ENCODE measurements at regions not wholly inside any gene's neighbourhood (a gene's known extent, or its start where the extent isn't known, plus 50 kb on each side); places are given as distances from the start of the nearest gene placed in this dataset.

DNA sequence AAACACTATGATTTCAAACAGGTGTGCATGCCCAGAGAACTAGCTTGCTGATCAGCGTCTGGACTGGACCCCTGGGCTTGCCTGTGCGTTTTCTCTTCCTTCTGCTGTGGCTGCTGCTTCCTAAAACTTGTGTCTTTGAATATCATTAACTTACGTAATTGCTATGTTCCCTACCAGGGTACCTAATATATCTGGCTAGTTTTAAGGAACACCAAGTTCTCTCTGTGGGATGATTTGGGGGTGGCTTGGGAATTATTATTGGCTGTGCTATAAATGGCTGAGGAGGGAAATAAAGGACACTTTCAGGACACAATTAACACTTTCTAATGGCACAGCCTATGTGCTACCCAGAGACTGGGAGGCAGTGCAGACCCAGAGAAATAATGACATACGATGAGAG, 606.0 kb upstream of the RBFOX1 start:
- TF ChIP-seq, protein P1, sequence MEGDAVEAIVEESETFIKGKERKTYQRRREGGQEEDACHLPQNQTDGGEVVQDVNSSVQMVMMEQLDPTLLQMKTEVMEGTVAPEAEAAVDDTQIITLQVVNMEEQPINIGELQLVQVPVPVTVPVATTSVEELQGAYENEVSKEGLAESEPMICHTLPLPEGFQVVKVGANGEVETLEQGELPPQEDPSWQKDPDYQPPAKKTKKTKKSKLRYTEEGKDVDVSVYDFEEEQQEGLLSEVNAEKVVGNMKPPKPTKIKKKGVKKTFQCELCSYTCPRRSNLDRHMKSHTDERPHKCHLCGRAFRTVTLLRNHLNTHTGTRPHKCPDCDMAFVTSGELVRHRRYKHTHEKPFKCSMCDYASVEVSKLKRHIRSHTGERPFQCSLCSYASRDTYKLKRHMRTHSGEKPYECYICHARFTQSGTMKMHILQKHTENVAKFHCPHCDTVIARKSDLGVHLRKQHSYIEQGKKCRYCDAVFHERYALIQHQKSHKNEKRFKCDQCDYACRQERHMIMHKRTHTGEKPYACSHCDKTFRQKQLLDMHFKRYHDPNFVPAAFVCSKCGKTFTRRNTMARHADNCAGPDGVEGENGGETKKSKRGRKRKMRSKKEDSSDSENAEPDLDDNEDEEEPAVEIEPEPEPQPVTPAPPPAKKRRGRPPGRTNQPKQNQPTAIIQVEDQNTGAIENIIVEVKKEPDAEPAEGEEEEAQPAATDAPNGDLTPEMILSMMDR (IDR thresholded peaks at IDR 0.05), result no peak
- TF ChIP-seq POLR2A (IDR thresholded peaks at IDR 0.05), result no peak
